Glomerular visceral epithelial cell (primary cell): ENCODE measurements at regions not wholly inside any gene's neighbourhood (a gene's known extent, or its start where the extent isn't known, plus 50 kb on each side); places are given as distances from the start of the nearest gene placed in this dataset.

ENCODE experiments used
- DNase-seq: peaks from one replicate; pipeline ENCODE4 v3.0.0-alpha.2; 2016; ENCODE audit errors: extremely low spot score

- no peak for DNase-seq
Observed at GRCh38 chr13:91203430-91203829, 144.1 kb upstream of the MIR17HG start.

GRCh38 chr13:91207261-91207660 lies 140.2 kb upstream of the MIR17HG start:
- no peak for DNase-seq

- no peak for DNase-seq
Observed at GRCh38 chr13:91211510-91211909, 136.0 kb upstream of the MIR17HG start.

GRCh38 chr13:91212231-91212630 lies 135.3 kb upstream of the MIR17HG start:
- no peak for DNase-seq

- no peak for DNase-seq
Observed at GRCh38 chr13:91214031-91214430, 133.5 kb upstream of the MIR17HG start.

GRCh38 chr13:91216928-91217700 lies 130.4 kb upstream of the MIR17HG start:
- DNase-seq: no peak

- no peak for DNase-seq
Observed at GRCh38 chr13:91219201-91219600, 128.3 kb upstream of the MIR17HG start.

GRCh38 chr13:91220872-91221271 lies 126.6 kb upstream of the MIR17HG start:
- no peak for DNase-seq

GRCh38 chr13:91228108-91228507 lies 119.4 kb upstream of the MIR17HG start:
- DNase-seq: no peak

GRCh38 chr13:91228940-91229339 lies 118.5 kb upstream of the MIR17HG start:
- no peak for DNase-seq

GRCh38 chr13:91232716-91233115 lies 114.8 kb upstream of the MIR17HG start:
- no peak for DNase-seq

GRCh38 chr13:91233291-91233690 lies 114.2 kb upstream of the MIR17HG start:
- DNase-seq: no peak

GRCh38 chr13:91236182-91236581 lies 111.3 kb upstream of the MIR17HG start:
- no peak for DNase-seq

- no peak for DNase-seq
Observed at GRCh38 chr13:91236921-91237320, 110.6 kb upstream of the MIR17HG start.

- DNase-seq: no peak
Observed at GRCh38 chr13:91238036-91238435, 109.5 kb upstream of the MIR17HG start.

GRCh38 chr13:91240341-91240740 lies 107.1 kb upstream of the MIR17HG start:
- DNase-seq: no peak

- DNase-seq: no peak
Observed at GRCh38 chr13:91241221-91241933, 106.1 kb upstream of the MIR17HG start.

- peak; percentile 13 for DNase-seq
Observed at GRCh38 chr13:91242652-91243051, 104.8 kb upstream of the MIR17HG start.

- DNase-seq: no peak
Observed at GRCh38 chr13:91245288-91245687, 102.2 kb upstream of the MIR17HG start.

- no peak for DNase-seq
Observed at GRCh38 chr13:91247768-91248167, 99.7 kb upstream of the MIR17HG start.

- DNase-seq: no peak
Observed at GRCh38 chr13:91248249-91248648, 99.2 kb upstream of the MIR17HG start.

GRCh38 chr13:91249370-91249769 lies 98.1 kb upstream of the MIR17HG start:
- DNase-seq: no peak

GRCh38 chr13:91249861-91250260 lies 97.6 kb upstream of the MIR17HG start:
- DNase-seq: no peak
